ENCODE measurements at regions not wholly inside any gene's neighbourhood (a gene's known extent, or its start where the extent isn't known, plus 50 kb on each side); places are given as distances from the start of the nearest gene placed in this dataset.

DNA sequence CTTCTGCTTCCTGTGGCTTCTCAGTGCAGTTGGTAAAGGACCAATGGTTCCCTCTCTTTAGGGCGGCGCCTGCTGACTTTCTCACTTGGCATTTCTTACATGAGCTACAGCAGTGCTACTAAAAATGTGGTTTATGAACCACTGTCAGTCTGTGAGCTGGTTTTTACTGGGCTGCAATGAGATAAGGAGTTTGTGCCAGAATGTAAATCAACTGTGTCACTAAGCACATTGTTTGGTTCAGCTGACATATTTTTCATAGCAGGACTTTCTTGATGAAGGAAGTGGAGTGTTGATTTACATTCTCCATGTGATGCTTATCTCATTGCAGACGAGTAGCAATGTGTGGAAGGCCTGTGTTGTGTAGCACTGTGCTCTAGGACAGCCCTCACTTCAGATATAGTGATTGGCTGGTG is 463.3 kb downstream of the SOX6 start:
- no peak for TF ChIP-seq CTCF (IDR thresholded peaks at IDR 0.05; ENCODE audit: insufficient read depth, low read depth, low read length)
- DNase-seq (ENCODE audit: low read depth) = peak; percentile 96
- H3K4me3 ChIP-seq (ENCODE audit: low read depth, low read length) = no peak overlapping the region

GRCh38 chr11:15896026-15896425 is 460.3 kb downstream of the SOX6 start:
- no peak for TF ChIP-seq CTCF (IDR thresholded peaks at IDR 0.05; ENCODE audit: insufficient read depth, low read depth, low read length)
- DNase-seq (ENCODE audit: low read depth) = no peak
- H3K4me3 ChIP-seq (ENCODE audit: low read depth, low read length) = no peak overlapping the region

- no peak overlapping the region for H3K4me3 ChIP-seq (ENCODE audit: low read depth, low read length)
- DNase-seq (ENCODE audit: low read depth) = no peak
- TF ChIP-seq CTCF (IDR thresholded peaks at IDR 0.05; ENCODE audit: insufficient read depth, low read depth, low read length) = no peak
Measured at GRCh38 chr11:15896530-15896929, 459.8 kb downstream of the SOX6 start.

DNA sequence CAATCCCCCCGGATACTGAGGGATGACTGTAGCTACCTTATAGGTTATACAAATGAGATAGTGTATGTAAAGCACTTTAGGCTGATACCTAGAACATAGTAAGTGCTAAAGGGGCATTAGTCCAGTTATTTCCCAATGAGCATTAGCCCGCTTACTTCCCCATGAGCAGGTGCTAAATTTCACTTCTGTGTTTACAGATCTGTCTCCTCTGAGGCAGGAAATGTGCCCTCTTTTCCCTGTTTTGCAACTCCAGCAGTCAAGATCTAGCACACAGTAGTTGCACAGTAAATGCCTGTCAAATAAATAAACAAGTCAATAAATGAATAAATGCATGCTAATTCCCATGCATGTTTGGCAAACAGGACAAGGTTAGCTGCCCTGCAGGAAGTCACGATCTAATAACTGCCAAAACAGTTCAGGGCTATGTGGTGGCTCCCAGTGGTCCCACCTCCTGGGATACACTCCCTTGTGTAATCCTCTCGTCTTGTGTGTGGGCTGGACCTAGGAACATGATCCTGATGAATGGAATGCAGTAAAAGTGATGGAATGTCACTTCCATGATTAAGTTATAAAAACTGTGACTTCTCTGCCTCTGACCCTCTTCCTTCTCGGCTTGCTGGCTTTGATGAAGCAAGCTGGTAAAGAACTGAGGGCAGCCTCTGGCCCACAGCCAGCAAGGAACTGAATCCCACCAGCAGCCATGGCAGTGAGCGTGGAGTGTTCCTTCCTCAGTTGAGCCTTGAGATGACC is 459.0 kb downstream of the SOX6 start:
- DNase-seq (ENCODE audit: low read depth) = peak; percentile 90
- no peak for TF ChIP-seq CTCF (IDR thresholded peaks at IDR 0.05; ENCODE audit: insufficient read depth, low read depth, low read length)
- no peak overlapping the region for H3K4me3 ChIP-seq (ENCODE audit: low read depth, low read length)

DNA sequence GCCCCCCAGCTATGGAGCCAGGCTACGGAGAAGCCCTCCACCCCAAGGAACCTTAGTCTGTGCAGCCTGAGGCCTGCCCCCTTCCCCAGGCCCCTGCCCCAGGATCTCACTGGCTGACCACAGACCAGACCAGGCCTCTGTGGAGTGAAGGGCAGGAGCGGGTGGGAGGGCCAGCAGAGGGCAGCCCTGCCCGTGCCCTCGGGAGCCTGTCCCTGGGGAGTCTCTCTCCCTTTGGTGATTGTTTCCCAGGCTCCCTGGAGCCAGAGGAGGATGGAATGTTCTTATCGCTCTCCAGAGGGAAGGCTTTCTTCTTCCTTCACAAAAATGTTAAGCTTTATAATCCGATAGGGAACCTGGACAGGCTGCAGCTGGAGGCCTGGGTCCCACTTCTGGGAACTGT is 455.3 kb downstream of the SOX6 start:
- no peak overlapping the region for H3K4me3 ChIP-seq (ENCODE audit: low read depth, low read length)
- TF ChIP-seq CTCF (IDR thresholded peaks at IDR 0.05; ENCODE audit: insufficient read depth, low read depth, low read length) = peak; percentile 48
- peak; percentile 91 for DNase-seq (ENCODE audit: low read depth)

- TF ChIP-seq CTCF (IDR thresholded peaks at IDR 0.05; ENCODE audit: insufficient read depth, low read depth, low read length) = no peak
- no peak for DNase-seq (ENCODE audit: low read depth)
- H3K4me3 ChIP-seq (ENCODE audit: low read depth, low read length) = no peak overlapping the region
Measured at GRCh38 chr11:15901790-15902189, 454.6 kb downstream of the SOX6 start.

DNA sequence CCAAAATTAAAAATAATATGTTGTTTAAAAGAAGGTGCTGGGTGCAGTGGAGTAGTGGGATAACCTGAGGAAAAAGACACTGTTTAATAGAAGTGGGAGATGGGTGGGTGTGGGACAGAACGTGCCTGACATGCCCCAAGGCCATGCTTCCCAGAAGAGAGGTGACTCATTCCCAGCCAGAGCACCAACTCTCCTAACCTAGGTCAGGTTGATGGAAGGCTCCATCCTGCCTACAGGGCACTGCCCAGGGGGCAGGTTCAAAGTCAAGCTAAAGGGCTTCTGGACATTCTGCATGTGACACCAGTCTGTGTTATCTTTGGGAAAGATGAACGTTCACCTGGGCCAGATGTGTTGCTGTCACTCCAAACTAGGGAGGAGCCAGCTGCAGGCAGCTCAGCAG is 453.1 kb downstream of the SOX6 start:
- TF ChIP-seq CTCF (IDR thresholded peaks at IDR 0.05; ENCODE audit: insufficient read depth, low read depth, low read length) = no peak
- no peak overlapping the region for H3K4me3 ChIP-seq (ENCODE audit: low read depth, low read length)
- DNase-seq (ENCODE audit: low read depth) = no peak
